HEK293 (cell line): ENCODE measurements at regions not wholly inside any gene's neighbourhood (a gene's known extent, or its start where the extent isn't known, plus 50 kb on each side); places are given as distances from the start of the nearest gene placed in this dataset.

ENCODE experiments used
- CTCF ChIA-PET: fragments of 350-600 bp; formaldehyde crosslinking; extraction: SDS; loops from one replicate; lab custom pipeline; 2021; ENCODE audit warnings: antibody characterized with exemption; lab: Yijun Ruan, JAX
- POLR2A ChIA-PET: fragments of 300-600 bp; formaldehyde crosslinking; extraction: SDS; loops from one replicate; lab custom pipeline; 2020; ENCODE audit warnings: antibody characterized with exemption, inconsistent platforms; lab: Yijun Ruan, JAX
- H3K27ac ChIP-seq: fragments of 200-500 bp; sonication (Bioruptor generic); 2 replicates; pipeline ENCODE4 v1.5.1; 2014; ENCODE audit warnings: low read depth, low read length, control low read depth, inconsistent platforms; ENCODE audit errors: extremely low read depth
- H3K36me3 ChIP-seq, 2 experiments: fragments of 200-500 bp in 1 of 2; sonication (Bioruptor generic) in 1 of 2; 1 replicate in 1 of 2; 2 replicates in 1 of 2; pipeline ENCODE4 v1.5.1; 2014 to 2017; ENCODE audit warnings: inconsistent platforms in 2 of 2, low read length in 2 of 2; ENCODE audit not compliant: control insufficient read depth in 2 of 2, insufficient read depth in 1 of 2
- H3K4me1 ChIP-seq: fragments of 200-500 bp; sonication (Bioruptor generic); 2 replicates; pipeline ENCODE4 v1.5.1; 2014; ENCODE audit warnings: mild to moderate bottlenecking, low read length, inconsistent platforms; ENCODE audit not compliant: control insufficient read depth, insufficient read depth
- H3K4me3 ChIP-seq: 2 replicates; pipeline ENCODE4 v1.5.1; 2011; ENCODE audit warnings: low read depth, mild to moderate bottlenecking, control low read depth, low read length, moderate library complexity
- H3K9me3 ChIP-seq: fragments of 200-500 bp; sonication (Bioruptor generic); 2 replicates; pipeline ENCODE4 v1.5.1; 2014; ENCODE audit warnings: low read depth, low read length, inconsistent platforms; ENCODE audit not compliant: control insufficient read depth, insufficient read depth
- CTCF ChIP-seq: fragments of 450-650 bp; formaldehyde crosslinking; IDR thresholded peaks from 2 replicates; pipeline ENCODE4 v1.5.1; 2016; ENCODE audit warnings: missing biosample characterization, missing genetic modification characterization
- GFI1B ChIP-seq: fragments of 450-650 bp; formaldehyde crosslinking; IDR thresholded peaks from 2 replicates; pipeline ENCODE4 v1.5.1; 2016; ENCODE audit warnings: missing biosample characterization, missing genetic modification characterization
- KLF16 ChIP-seq: fragments of 450-650 bp; formaldehyde crosslinking; IDR thresholded peaks from 2 replicates; pipeline ENCODE4 v1.5.1; 2017; ENCODE audit warnings: missing biosample characterization, missing genetic modification characterization
- KLF9 ChIP-seq: fragments of 450-650 bp; formaldehyde crosslinking; IDR thresholded peaks from 2 replicates; pipeline ENCODE4 v1.5.1; 2016; ENCODE audit warnings: missing biosample characterization, missing genetic modification characterization, low read depth
- PBX3 ChIP-seq: sonication (generic); formaldehyde crosslinking; IDR thresholded peaks from 2 replicates; pipeline ENCODE4 v1.8.1; 2022; ENCODE audit warnings: mild to moderate bottlenecking, moderate library complexity, missing genetic modification reagents
- PRDM1 ChIP-seq: fragments of 450-650 bp; formaldehyde crosslinking; IDR thresholded peaks from 2 replicates; pipeline ENCODE4; 2016; ENCODE audit warnings: missing biosample characterization, missing genetic modification characterization
- RBAK ChIP-seq: fragments of 450-650 bp; formaldehyde crosslinking; IDR thresholded peaks from 2 replicates; pipeline ENCODE4 v1.5.1; 2016; ENCODE audit warnings: missing biosample characterization, missing genetic modification characterization
- SALL2 ChIP-seq: fragments of 450-650 bp; formaldehyde crosslinking; IDR thresholded peaks from 2 replicates; pipeline ENCODE4 v1.5.0; 2017; ENCODE audit warnings: missing biosample characterization, mild to moderate bottlenecking, missing genetic modification characterization, borderline replicate concordance
- ZBTB1 ChIP-seq: fragments of 450-650 bp; formaldehyde crosslinking; IDR thresholded peaks from 2 replicates; pipeline ENCODE4 v1.5.1; 2016; ENCODE audit warnings: missing biosample characterization, missing genetic modification characterization
- ZBTB11 ChIP-seq: fragments of 450-650 bp; formaldehyde crosslinking; conservative IDR thresholded peaks from 2 replicates; pipeline ENCODE4 v1.5.1; 2016; ENCODE audit warnings: low read depth, missing biosample characterization, missing genetic modification characterization
- ZBTB49 ChIP-seq: fragments of 450-650 bp; formaldehyde crosslinking; IDR thresholded peaks from 2 replicates; pipeline ENCODE4 v1.5.1; 2016; ENCODE audit warnings: missing biosample characterization, missing genetic modification characterization, low read depth
- ZFP37 ChIP-seq: fragments of 450-650 bp; formaldehyde crosslinking; IDR thresholded peaks from 2 replicates; pipeline ENCODE4 v1.5.1; 2016; ENCODE audit warnings: missing biosample characterization, missing genetic modification characterization
- ZNF184 ChIP-seq: fragments of 450-650 bp; IDR thresholded peaks from 2 replicates; pipeline ENCODE4 v1.5.1; 2018; ENCODE audit warnings: missing biosample characterization, mild to moderate bottlenecking, missing genetic modification characterization
- ZNF202 ChIP-seq: fragments of 450-650 bp; formaldehyde crosslinking; IDR thresholded peaks from 2 replicates; pipeline ENCODE4 v1.5.1; 2016; ENCODE audit warnings: missing biosample characterization, missing genetic modification characterization, borderline replicate concordance
- ZNF248 ChIP-seq: fragments of 450-650 bp; formaldehyde crosslinking; IDR thresholded peaks from 2 replicates; pipeline ENCODE4 v1.5.1; 2017; ENCODE audit warnings: missing biosample characterization, missing genetic modification characterization
- ZNF350 ChIP-seq: fragments of 450-650 bp; formaldehyde crosslinking; IDR thresholded peaks from 2 replicates; pipeline ENCODE4 v1.5.0; 2017; ENCODE audit warnings: missing biosample characterization, mild to moderate bottlenecking, missing genetic modification characterization
- ZNF394 ChIP-seq: fragments of 450-650 bp; formaldehyde crosslinking; IDR thresholded peaks from 2 replicates; pipeline ENCODE4 v1.5.1; 2016; ENCODE audit warnings: missing biosample characterization, missing genetic modification characterization, mild to moderate bottlenecking, moderate library complexity, borderline replicate concordance
- ZNF416 ChIP-seq: fragments of 450-650 bp; formaldehyde crosslinking; IDR thresholded peaks from 2 replicates; pipeline ENCODE4 v1.5.1; 2016; ENCODE audit warnings: missing biosample characterization, missing genetic modification characterization
- ZNF48 ChIP-seq: fragments of 450-650 bp; formaldehyde crosslinking; IDR thresholded peaks from 2 replicates; pipeline ENCODE4 v1.5.1; 2016; ENCODE audit warnings: missing biosample characterization, missing genetic modification characterization
- ZNF626 ChIP-seq: fragments of 450-650 bp; sonication (Bioruptor Pico); formaldehyde crosslinking; IDR thresholded peaks from 2 replicates; pipeline ENCODE4 v1.5.1; 2018; ENCODE audit warnings: missing biosample characterization, missing genetic modification characterization, inconsistent platforms
- ZNF660 ChIP-seq: fragments of 450-650 bp; IDR thresholded peaks from 2 replicates; pipeline ENCODE4 v1.5.1; 2018; ENCODE audit warnings: missing biosample characterization, mild to moderate bottlenecking, missing genetic modification characterization
- ZNF692 ChIP-seq: fragments of 450-650 bp; formaldehyde crosslinking; IDR thresholded peaks from 2 replicates; pipeline ENCODE4 v1.5.1; 2016; ENCODE audit warnings: missing biosample characterization, missing genetic modification characterization
- ZNF776 ChIP-seq: fragments of 450-650 bp; formaldehyde crosslinking; IDR thresholded peaks from 2 replicates; pipeline ENCODE4 v1.5.0; 2017; ENCODE audit warnings: missing biosample characterization, missing genetic modification characterization, borderline replicate concordance
- ZSCAN4 ChIP-seq: fragments of 450-650 bp; formaldehyde crosslinking; IDR thresholded peaks from 2 replicates; pipeline ENCODE4 v1.5.1; 2017; ENCODE audit warnings: missing biosample characterization, missing genetic modification characterization

GRCh38 chrX:79645749-79646148 lies 278.6 kb upstream of the ITM2A start:
- H3K4me1 ChIP-seq, result no peaks in the 10 kb centered on the region
- H3K4me3 ChIP-seq, result no peak overlapping the region
- ChIA-PET CTCF (interaction anchor here (0.6 kb wide), 1 partner anchor 28 kb away, joined by 3 read pairs; no protein-coding TSS in a partner anchor), POLR2A (no interaction called here)
- H3K36me3 ChIP-seq, result no peaks in the 10 kb centered on the region
- TF ChIP-seq ZNF184, result no peak
- no peak for TF ChIP-seq ZSCAN4 (tag by site-specific recombination)
- no peak for TF ChIP-seq ZNF350 (tag by site-specific recombination)
- TF ChIP-seq ZNF394 (tag by site-specific recombination), result no peak
- TF ChIP-seq ZNF776, result no peak
- TF ChIP-seq KLF9, result no peak
- no peak for TF ChIP-seq ZBTB49 (tag by site-specific recombination)
- TF ChIP-seq ZBTB1 (tag by site-specific recombination), result no peak
- no peak for TF ChIP-seq CTCF (tag by site-specific recombination)
- no peak for TF ChIP-seq PRDM1
- H3K27ac ChIP-seq, result no peak overlapping the region
- no peaks in the 10 kb centered on the region; the same call in 1 of the 2 replicates for H3K9me3 ChIP-seq

- no peaks in the 10 kb centered on the region for H3K9me3 ChIP-seq
- H3K4me3 ChIP-seq, result no peak overlapping the region
Measured at GRCh38 chrX:79631526-79631925, 264.4 kb upstream of the ITM2A start.

More at GRCh38 chrX:79631526-79631925, 264.4 kb upstream of the ITM2A start:
- H3K4me1 ChIP-seq, result no peaks in the 10 kb centered on the region
- ChIA-PET CTCF (no interaction called here), POLR2A (no interaction called here)
- no peak for TF ChIP-seq PBX3 (CRISPR knock-in tag)
- TF ChIP-seq RBAK (tag by site-specific recombination), result no peak
- TF ChIP-seq ZNF660, result no peak
- no peak for TF ChIP-seq ZNF202 (tag by site-specific recombination)
- TF ChIP-seq KLF16 (tag by site-specific recombination), result no peak
- TF ChIP-seq ZFP37 (tag by site-specific recombination), result no peak
- TF ChIP-seq ZNF48 (tag by site-specific recombination), result no peak
- no peak for TF ChIP-seq ZNF248 (tag by site-specific recombination)
- no peak for TF ChIP-seq SALL2
- TF ChIP-seq ZNF626 (tag by site-specific recombination), result no peak
- TF ChIP-seq ZNF692 (tag by site-specific recombination), result no peak
- no peak for TF ChIP-seq KLF9
- TF ChIP-seq ZNF416 (tag by site-specific recombination), result no peak
- no peak for TF ChIP-seq ZBTB11 (tag by site-specific recombination)
- TF ChIP-seq GFI1B (tag by site-specific recombination), result no peak
- H3K27ac ChIP-seq, result no peak overlapping the region
- H3K36me3 ChIP-seq, result no peaks in the 10 kb centered on the region
